HG02798 (cell line): ENCODE measurements at regions not wholly inside any gene's neighbourhood (a gene's known extent, or its start where the extent isn't known, plus 50 kb on each side); places are given as distances from the start of the nearest gene placed in this dataset.

Experiments
- ATAC-seq: cut with Tn5 transposase; IDR thresholded peaks from one replicate; pipeline ENCODE4 v1.9.1; 2021; ENCODE audit warnings: mild to moderate bottlenecking; ENCODE audit not compliant: unreplicated experiment, poor library complexity

DNA sequence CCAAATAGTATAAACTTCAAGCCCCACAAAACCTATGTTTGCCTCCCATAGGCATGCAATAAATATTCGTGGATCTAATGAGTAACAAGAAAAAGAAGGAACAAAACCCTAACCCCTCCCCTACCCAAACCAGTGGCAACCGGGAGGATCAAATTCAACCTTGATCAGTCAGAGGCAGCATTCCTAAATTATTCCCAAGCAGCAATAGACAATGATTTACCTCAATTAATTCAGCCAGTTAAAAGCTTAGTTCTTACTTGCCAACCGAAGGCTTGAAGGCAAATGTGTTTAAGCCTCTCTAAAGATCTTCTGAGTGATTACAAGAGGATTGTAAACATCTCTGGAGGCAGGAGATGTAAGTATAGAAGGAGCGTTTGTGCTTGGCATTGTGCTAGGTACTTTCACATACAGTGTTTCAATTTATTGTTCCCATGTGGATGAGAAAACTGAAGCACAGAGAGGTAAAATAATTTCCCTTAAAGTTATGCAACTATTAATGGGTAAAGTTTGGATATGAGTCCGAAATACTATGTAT lies 197.7 kb downstream of the MTX2 start:
- no peak for ATAC-seq

DNA sequence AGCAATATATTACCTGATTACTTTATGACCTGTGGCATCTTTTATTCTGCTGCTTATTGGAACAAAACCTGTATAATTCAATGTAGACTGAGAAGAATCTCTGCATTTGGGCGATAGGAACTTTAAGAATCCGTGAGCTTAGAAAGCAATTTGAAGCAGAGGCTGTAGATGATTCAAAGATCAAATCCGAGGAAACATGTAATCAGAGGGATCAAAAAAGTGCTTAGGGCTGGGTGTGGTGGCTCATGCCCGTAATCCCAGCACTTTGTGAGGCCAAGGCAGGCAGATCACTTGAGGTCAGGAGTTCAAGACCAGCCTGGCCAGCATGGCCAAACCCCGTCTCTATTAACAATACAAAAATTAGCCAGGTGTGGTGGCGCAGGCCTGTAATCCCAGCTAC lies 198.4 kb downstream of the MTX2 start:
- ATAC-seq, result no peak

DNA sequence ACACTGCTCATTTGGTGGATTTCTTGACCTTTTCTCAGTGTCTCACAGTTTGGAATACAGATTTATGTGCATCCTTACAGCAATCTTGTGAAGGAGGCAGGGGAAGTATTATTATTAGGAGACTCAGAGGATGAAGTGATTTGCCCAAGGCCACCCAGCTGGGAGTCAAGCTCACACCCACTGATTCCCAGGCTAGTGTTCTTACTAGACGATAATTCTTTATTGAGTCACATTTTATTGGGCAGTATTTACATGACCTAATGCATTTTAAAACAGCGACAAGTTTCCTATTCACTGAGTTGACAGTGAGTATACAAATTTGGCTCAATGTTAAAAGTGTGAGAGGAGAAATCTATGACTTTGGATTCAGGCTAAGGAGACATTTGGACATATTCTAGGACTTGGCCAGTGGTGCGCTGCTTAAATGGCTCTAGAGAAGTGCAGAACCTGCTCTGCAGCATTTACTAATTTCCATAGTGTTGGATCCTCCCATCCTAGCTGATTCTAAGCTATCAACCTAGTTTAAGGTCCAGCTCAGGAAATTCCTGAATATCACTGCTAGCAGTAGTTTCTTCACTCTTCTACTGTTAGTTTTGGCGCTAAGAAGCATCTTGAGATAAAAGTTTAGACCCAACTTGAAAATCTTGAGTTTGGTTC lies 199.3 kb downstream of the MTX2 start:
- ATAC-seq, result no peak

DNA sequence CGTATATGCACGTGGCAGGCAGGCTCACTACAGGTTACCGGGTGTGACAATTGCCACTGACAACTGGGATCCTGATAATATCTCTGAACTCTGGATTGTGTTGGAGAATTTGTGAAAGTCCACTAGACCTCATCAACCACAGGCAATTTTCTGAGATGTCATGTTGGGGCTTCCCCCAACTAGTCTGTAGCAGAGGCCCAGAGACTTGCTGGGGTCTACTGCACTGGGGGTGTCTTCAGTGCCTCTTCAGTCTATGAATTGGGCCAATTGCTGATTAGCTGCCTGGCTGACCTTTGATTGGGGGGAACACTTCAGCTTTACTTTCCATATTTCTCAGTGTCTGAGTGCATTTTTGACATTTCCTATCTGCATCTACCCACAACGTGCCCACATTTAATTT lies 201.5 kb downstream of the MTX2 start:
- ATAC-seq, result no peak

DNA sequence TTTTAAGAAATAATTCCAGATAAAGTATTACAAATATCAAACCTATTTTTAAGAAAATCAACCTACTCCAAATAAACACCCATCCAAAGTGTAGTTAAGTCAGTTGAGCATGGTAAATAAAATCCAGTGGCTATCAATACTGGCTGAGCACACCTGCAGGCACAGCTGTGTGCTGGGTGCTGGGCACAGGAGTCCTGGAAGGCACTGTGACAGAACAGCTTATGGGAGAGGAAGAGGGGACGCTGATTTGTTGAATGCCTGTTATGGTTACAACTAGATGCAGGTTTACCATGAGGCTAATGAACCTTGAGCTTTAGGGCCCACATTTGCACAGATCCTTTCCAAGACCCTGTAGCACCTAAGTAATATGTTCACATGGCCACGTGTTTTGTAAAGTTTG lies 202.7 kb downstream of the MTX2 start:
- no peak for ATAC-seq

DNA sequence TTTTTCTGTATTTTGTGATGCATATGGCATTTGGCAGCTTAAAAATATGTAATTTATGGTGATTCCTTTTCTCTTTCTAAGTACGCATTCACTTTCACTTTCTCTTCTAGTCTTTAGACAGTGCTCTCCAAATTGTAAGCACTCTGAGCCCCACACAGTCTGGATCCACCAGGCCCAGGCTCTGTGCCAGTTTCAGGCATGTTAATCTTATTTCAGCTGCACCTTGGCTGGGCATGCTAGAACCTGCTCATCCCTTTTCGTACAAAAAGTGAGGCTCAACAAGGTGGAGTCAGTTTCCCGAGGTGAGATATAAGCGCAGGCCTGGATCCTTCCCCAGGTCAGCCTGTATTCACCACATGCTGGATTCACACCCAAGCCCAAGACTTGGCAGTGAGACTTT lies 203.9 kb downstream of the MTX2 start:
- peak; percentile 71 for ATAC-seq

DNA sequence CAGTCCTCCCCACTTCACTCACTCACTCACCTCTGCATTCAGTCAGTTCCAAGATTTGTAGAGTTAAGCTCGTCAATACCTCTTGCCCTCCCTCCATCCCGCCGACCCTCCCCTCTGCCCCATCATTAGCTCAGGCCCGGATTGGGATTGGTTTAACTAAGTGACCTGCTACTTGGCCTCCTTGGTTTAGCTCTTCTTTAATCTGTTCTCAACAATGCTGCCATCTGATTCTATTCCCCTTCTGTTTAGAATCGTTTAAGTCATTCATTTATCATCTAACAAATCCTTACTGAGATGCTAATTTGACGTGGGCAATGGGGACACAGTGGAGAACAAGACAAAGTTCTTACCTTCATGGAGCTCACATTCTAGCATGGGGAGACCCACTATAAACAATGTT lies 204.6 kb downstream of the MTX2 start:
- ATAC-seq, result no peak

DNA sequence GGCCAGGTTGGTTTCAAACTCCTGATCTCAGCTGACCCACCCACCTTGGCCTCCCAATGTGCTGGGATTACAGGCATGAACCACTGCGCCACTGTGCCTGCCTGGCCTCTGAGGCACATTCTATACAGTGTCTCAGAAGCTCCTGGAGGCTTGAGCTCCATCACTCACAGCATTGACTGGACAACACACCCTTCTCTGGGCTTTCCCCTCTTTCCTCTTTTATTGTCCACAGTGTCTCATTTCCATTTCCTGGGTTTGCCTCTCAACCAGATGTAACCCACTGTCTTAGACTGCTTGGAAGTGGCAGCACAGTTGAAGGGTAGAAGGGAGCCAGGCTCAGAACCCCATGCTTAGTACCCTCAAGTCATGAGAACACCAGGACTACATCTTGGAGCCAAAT lies 208.1 kb downstream of the MTX2 start:
- no peak for ATAC-seq

DNA sequence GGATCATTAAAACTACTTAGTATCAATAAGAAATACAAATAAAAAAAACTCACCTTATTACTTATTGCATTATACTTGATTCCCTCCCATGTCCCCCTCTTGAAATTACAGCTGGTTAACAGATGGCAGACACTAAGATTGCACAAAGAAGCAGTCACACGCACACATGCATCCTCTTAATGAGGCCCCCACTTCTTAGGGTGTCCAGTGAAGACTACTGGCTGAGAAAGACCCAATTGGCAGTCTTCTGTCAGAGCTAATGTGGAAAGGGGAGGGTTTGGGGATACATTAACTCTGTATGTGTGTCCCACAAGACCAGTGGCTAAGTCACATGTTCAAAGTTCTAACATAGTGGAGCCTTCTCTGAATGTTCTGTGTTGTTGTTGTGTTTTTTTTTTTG lies 210.7 kb downstream of the MTX2 start:
- no peak for ATAC-seq

DNA sequence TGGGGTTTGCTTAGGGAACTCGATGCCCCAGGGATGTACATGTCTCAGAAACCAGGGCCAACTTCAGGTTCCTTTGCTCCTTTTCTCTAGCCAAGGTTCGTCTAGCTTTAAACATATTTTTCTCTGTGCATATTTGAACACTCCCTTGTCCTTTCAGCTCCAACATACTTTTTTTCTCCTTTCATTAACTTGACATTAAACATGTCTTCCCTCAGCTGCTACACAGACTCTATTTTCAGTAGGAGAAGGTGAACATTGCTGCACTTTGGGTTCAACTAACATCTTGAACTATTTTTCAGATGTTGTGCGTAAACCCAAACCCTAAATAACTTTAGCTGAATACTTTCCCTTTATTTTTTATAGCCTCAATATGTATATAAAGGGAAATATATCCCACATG lies 212.9 kb downstream of the MTX2 start:
- ATAC-seq, result no peak

DNA sequence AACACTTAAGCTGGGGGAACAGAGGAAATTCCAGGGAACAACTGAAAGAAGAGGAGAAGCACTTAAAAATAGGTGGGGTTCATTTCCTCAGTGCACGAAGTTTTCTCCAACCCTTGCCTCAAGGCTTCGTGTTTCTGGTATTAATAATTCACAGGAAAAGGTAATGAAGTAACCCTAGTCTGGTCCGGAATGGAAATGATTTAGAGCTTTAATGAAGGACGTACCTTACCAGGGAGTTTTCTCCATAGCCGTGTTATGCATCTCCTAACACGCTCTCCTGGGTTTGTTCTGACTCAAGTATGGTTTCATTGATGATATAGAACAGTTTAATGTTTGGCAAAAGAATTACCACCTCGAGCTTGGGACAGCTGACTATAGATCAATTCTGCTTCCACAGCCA lies 214.2 kb downstream of the MTX2 start:
- no peak for ATAC-seq

DNA sequence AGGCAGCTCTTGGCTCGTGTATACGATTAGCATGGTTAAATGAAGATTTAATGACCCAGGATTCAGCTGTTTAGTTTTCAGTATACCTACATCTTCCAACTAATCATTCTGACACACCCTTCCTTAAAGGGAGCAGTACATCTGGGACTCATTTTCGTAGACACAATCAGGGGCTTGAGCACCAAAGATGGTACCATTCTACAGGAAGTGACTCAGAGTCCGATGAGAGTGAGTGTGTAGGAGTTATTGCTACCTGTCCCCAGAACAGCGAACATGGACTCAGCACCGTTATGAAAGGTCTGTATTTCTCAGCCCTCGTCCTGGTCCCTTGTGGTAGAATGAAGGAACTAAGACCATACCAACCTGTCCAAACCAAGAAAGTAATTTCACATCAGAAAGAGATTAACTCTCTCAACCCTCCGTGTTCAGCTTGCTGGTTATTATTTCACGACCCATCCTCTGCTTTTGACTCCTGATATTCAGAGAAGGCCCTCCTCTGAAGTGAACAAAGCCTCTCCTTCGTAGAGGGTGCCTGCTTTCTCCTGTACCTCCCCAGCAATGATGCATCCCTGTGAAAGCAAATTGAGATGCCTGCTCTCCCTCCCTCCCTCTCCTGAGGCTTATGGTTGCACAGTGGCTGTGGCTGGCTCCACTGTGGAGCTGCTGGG lies 214.8 kb downstream of the MTX2 start:
- ATAC-seq, result no peak

DNA sequence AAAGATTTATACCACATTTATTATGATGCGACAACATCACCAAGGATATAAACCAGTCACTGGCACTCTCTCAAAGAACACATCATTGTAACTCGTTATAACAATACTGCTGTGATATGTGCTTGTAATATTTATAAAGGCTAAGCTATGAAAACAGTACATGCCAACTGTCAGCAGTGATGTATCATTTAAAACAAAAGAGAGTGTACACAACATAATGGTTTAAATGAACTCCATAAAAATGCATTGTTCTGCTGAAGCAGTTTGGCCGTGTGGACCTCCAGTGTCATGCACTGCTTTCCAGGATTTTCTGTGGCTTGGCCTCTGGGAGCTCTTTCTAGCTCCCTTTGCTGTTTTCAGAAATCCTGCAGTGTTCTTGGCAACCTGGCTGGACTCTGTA lies 215.6 kb downstream of the MTX2 start:
- no peak for ATAC-seq

DNA sequence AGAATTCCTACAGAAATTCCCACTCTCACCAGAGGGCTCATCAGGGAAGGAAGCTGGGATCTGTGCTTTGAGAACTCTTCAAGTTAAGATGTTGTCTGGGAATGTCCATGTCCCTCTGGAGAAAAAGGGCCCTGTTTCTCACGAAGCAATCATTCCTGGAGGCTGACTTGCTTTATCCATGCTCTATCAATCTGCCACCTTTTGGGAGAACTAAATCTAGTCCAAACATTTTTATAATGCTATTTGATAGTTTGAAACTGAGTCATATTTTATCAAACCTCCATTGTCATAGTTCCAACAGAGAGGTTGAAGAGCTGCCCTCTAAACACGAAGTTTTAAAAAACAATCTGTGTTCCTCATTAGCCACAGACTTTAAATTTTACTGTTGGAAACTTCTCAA lies 219.2 kb downstream of the MTX2 start:
- no peak for ATAC-seq

DNA sequence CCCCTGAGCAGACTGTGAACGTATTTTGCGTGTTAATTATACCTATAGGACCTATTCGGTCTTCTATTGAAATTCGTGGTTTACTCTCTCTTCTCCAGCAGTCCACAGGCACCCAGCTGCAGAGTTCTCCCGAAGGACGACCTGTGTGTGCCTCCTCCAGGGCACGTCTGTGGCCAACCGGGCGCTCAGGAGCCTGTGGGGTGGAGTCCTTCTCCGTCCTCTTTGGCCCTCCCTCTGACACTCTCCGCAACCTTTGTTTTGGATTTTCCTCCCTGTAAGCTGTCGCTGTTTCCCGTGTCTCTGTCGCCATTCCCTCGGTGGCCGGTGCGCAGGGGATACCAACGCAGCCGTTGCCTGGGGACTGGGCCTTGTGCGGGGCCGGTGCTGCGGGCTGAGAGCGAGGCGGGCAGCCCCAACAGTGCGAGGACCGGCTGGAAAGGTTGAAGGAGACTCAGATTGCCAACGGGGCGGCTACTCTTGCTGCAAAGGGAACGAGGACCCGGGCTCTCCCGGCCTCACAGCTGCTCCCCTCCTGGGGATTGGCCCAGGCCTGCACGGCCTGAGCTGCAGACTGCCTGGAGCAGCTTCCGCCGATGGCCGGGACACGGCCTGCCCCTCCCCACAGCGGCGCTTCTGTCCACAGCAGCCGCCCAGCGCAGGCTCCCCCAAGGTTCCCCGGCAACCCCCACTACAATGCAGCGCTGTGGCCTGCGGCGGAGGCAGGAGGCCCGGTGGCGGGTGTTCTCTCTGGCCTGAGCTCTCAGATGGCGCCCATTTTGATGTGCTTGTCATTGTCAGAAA lies 221.0 kb downstream of the MTX2 start:
- ATAC-seq, result no peak

DNA sequence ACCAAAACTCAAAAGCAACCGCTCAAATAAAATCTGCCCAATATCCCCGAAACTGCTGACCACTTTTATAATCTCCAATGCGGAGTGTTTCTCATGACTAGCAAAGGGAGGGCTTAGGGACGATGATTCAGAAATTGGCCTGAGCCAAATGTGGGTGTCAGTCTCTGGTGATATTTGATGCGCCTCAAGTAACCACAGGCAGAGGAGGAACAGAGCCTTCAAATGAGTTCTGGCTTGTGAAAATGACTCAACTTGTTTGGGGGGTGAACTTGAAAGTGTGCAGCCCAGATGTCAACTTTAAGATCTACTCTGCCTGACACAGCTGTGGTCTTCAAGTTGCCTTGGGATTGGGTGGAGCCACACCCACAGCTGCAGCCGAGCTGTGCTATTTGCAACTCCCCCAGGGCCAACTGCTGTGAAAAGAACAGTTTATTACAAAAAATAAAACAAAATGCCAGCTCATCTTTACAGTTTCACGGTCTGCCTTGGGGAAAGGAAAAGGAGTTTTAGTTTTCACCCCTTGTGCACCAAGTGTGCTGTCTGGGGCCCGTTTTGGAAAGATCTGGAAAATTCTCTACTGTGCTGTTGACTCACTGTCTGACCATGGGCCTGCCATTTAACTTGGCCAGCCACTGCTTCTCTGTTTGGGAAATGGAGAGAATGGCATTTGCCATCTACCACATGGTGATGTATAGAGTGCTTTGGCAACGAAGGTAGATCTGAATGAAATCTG lies 222.1 kb downstream of the MTX2 start:
- peak; percentile 96 for ATAC-seq

DNA sequence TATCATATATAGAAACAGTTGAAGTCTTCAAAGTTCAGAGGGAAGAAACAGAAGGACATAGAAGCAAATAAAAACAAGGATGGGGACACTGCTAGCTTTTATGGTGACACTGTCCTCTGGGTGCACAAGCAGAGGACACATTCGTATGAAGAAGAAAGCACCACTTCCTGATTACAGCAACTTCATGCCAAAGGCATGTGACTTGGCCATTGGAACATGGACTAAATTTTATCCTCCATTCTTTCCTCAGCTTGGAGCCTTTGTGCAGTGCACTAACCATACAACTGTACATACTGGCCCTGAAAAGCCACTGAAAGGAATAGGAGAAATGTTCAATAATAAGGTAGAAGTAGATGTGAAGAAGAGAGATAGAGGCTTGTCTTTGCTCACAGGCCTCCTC lies 223.3 kb downstream of the MTX2 start:
- no peak for ATAC-seq

DNA sequence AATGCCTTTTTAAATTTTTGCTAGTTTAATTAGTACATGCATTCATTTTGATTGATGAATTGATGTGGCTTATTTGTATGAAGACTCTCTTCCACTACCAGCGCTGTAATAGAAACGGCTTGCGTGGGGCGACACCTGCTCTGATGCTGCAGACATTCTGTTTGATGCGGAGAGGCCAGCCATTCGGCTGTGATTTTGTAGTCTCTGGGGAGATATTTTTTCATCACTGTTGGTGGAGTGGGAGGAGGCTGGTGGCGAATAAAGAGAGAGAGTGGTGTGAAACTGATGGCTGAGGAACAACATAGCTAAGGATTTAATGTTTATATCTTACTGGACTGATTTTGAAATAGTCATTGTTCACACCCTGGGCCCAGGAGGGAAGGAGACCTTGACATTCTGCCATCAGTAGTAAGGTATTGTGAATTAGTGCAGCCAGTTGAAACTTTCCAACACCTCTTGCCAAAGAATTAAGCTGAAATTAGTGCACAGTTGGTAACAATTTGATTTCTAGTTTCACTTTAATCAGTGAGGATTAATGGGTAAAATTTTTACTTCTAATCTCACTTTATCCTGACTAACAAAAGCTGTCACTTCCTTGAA lies 224.1 kb downstream of the MTX2 start:
- peak; percentile 34 for ATAC-seq

DNA sequence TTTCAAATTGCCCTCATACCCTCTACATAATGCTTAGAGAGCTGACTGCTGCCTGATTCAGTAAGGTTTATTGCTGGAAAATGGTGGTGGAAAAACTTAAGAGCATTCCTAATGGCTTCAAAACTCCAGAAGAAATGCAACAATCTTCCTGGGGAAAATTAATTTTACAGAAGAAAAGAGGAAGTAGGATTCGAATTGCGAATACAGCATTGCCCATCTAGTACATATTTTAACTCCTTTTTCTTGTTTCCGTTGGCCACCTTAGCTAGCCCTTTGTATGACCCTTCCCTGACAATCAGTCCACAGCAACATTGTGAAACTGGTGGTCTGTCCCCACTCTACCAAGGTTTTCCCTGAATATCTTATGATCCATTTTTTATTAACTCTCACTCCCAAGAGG lies 224.7 kb downstream of the MTX2 start:
- no peak for ATAC-seq

DNA sequence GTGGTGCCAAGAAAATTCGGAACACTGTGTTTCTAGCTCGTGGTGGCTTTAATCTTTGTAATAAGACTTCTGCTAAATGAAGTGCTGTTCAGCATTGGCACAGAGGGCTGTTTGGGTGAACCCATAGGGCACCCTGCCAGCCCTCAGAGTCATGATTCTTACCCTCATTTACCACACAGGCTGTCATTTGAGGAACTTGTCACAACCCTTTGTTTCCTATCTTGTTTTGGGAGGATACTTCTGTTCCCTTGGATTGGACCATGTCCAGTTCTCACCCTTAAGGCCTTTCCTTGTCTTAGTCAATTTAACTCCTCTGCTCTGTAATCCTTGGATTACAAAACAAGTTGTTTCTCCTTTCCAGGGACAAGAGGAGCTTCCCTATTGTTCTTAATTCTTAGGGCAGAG lies 225.7 kb downstream of the MTX2 start:
- no peak for ATAC-seq
